Epithelial cell of esophagus (primary cell): ENCODE measurements at regions not wholly inside any gene's neighbourhood (a gene's known extent, or its start where the extent isn't known, plus 50 kb on each side); places are given as distances from the start of the nearest gene placed in this dataset.
A peak's percentile ranks its signal among the peaks of the same experiment; 100 is the strongest.
"Not testable (repeated sequence)": the region's sequence is repeated elsewhere in the genome, so short reads cannot be mapped to it uniquely, and the experiment has no call there.

Source experiments
- DNase-seq: peaks from one replicate; pipeline ENCODE4 v3.0.0; 2010; ENCODE audit warnings: low read depth
- H3K4me3 ChIP-seq: 2 replicates; pipeline ENCODE4 v1.5.1; 2011; ENCODE audit warnings: mild to moderate bottlenecking, low read length, control low read depth
- TF ChIP-seq, protein P1 (sequence below): IDR thresholded peaks from 2 replicates; pipeline ENCODE4 v1.5.1; 2011; ENCODE audit warnings: low read depth, mild to moderate bottlenecking, low read length, control low read depth, inconsistent platforms; ENCODE audit not compliant: insufficient read depth; ENCODE audit errors: missing control alignments

DNA sequence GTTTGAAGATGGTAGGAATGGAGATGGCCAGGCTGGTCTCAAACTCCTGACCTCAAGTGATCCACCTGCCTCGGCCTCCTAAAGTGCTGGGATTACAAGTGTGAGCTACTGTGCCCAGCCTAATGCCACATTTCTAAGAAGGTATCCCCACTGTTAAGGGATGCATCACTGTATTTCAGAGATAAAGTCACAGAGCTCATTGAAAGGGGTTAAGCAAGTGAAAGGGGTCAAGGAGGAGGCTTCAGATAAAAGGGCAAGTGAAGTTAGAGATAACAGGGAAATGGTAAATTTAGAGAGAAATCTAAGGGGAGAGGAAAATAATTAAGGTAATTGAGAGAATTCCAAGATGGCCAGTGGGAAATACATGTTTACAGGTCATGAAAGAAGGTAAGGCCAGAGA, 93.0 kb upstream of the SP4 start:
- TF ChIP-seq, protein P1, sequence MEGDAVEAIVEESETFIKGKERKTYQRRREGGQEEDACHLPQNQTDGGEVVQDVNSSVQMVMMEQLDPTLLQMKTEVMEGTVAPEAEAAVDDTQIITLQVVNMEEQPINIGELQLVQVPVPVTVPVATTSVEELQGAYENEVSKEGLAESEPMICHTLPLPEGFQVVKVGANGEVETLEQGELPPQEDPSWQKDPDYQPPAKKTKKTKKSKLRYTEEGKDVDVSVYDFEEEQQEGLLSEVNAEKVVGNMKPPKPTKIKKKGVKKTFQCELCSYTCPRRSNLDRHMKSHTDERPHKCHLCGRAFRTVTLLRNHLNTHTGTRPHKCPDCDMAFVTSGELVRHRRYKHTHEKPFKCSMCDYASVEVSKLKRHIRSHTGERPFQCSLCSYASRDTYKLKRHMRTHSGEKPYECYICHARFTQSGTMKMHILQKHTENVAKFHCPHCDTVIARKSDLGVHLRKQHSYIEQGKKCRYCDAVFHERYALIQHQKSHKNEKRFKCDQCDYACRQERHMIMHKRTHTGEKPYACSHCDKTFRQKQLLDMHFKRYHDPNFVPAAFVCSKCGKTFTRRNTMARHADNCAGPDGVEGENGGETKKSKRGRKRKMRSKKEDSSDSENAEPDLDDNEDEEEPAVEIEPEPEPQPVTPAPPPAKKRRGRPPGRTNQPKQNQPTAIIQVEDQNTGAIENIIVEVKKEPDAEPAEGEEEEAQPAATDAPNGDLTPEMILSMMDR: no peak
- DNase-seq: no peak
- H3K4me3 ChIP-seq: no peak overlapping the region

DNA sequence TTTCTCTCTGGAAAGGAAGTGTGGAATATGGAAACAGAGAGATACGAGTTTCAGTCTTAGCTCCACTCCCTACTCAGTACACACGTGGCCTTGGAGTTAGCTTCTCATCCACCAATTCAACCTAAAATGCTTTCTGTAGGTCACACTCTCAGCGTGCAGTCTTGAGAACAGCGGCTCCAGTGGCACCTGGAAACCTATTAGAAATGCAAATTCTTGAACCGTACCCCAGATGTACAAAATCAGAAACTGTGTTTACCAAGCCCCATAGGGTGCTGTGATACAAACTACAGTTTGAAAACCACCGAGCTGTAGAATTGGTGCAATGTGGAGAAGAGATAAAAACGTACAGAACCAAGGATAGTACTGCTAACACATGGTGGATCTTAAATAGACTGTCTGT, 91.1 kb upstream of the SP4 start:
- TF ChIP-seq, protein P1: no peak
- DNase-seq: no peak
- no peak overlapping the region for H3K4me3 ChIP-seq

DNA sequence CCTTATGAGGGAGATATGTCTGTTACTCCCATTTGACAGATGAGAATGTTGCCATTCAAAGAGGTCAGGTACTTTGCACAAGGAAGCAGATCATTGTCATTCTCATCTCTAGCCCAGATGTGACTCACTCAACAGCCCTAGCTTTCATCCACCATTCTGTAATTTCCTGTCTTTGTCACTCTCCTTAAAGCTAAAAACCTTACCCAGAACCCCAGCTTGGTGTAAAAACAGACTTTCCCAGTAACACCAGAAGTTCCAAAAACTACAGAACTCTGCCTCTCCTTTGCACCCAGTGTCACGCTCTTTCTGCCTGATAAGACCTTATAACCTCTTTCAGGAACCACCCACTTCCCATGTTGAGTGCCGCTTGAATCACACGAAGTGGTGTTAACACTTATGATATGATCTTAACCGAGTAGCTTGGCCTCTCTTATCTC, 89.1 kb upstream of the SP4 start:
- TF ChIP-seq, protein P1: no peak
- DNase-seq: peak; percentile 25
- H3K4me3 ChIP-seq: no peak overlapping the region

DNA sequence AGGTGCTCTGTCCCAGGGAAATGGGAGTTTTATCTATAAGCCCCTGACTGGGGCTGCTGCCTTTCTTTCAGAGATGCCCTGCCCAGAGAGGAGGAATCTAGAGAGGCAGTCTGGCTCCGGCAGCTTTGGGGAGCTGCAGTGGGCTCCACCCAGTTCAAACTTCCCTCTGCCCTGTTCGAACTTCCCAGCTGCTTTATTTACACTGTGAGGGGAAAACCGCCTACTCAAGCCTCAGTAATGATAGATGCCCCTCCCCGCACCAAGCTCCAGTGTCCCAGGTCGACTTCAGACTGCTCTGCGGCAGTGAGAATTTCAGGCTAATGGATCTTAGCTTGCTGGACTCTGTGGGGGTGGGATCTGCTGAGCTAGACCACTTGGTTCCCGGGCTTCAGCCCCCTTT, 83.0 kb upstream of the SP4 start:
- DNase-seq, H3K4me3 ChIP-seq: not testable (repeated sequence)

DNA sequence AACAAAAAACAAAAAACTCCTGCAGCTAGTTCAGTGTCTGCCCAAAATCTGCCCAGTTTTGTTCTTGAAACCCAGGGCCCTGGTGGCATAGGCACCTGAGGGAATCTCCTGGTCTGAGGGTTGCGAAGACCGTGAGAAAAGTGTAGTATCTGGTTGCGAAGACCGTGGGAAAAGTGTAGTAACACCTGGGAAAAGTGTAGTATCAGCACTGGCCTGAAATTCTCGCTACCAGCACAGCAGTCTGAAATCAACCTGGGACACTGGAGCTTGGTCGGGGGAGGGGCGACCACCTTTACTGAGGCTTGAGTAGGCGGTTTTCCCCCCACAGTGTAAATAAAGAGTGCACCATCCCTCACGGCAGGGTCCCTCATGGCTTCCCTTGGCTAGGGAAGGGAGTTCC, 82.5 kb upstream of the SP4 start:
- TF ChIP-seq, protein P1: no peak
- DNase-seq: no peak
- H3K4me3 ChIP-seq: no peak overlapping the region

DNA sequence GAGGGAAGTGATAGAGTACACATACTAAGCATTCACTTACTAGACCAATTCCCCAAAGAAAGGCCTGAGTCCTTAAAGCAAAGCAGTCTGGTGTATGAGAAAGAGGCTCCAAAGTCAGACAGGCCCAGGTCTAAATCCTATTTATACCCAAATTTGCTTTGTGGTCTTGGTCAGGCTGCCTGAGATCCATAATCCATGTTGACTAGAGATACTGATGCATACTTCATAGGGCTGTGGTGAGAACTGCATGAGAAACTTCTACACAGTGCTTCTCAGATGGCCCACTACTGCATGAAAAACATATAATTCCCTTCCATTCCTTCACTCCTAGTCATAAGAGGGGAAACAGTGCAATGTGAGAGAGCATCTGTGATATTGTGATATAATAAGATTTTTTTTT, 81.6 kb upstream of the SP4 start:
- no peak overlapping the region for H3K4me3 ChIP-seq
- DNase-seq: no peak
- TF ChIP-seq, protein P1: no peak

DNA sequence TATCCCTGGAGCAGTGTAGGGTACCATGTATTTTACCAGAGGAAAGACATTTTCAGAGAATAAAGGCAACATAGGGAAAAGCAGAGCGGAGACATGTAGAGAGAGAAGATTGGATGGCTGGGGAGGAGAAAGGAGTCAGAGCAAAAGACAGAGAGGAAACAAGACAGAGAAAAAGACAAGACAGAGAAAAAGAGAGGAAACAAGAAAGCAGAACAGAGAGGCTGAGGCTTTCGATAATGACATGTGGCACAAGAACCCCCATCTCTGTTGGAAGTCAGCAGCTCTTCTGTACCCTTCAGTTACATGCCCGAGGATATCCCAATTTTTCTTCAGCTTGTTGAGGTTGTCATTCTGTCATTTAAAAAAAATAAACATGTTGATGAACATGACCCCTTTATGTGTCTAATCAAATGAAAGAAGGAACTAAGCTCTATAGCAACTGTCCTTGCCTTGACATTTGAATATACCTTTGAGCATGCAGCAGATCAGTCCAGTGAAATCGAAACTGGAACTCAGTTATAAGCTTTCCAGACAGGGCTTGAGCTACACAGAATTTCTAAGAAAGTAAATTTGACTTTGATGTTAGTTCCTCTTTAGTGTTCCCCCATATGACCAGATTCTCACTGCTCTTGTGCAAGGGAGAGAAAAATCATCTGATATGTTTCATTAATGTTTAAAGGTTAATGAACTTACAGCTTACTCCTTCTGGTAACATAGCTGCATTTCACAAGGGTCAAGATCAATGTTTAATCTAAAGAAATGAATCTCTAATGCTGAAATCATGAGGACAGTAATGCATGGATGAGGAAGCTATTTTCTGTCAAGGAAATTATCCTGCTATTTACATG, 75.1 kb upstream of the SP4 start:
- H3K4me3 ChIP-seq: no peak overlapping the region
- DNase-seq: no peak
- TF ChIP-seq, protein P1: no peak

DNA sequence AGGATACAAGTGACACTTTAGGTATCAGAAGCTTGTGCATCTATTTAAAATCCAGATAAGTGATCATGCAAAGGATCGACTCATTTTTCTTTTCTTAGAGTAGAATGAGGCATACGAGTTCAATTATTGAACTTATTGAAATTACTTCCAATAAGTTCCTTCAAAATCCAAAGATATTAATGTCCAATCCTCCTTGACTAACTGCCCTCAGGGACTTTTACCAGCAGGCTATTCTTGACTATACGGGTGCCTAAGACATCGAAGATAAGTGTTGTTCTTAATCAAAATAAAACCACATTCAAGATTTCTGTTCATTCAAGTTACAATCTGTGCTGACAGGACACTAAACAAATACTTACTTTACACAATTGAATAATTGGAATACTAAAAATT, 74.5 kb upstream of the SP4 start:
- no peak overlapping the region for H3K4me3 ChIP-seq
- TF ChIP-seq, protein P1: no peak

More for the DNA sequence above, 74.5 kb upstream of the SP4 start:
- no peak for DNase-seq
